Liver (tissue), 8 donors: ENCODE measurements at regions not wholly inside any gene's neighbourhood (a gene's known extent, or its start where the extent isn't known, plus 50 kb on each side); places are given as distances from the start of the nearest gene placed in this dataset.

ENCODE experiments used
- DNase-seq: peaks from one replicate; pipeline ENCODE4 v3.0.0-alpha.2; 2017; ENCODE audit warnings: low spot score
- H3K27ac ChIP-seq, 2 donors: one replicate each; pipeline ENCODE4 v1.7.0; 2013; ENCODE audit warnings: inconsistent platforms in 2 of 2, low read length in 2 of 2, control low read depth in 1 of 2, low read depth in 1 of 2, mild to moderate bottlenecking in 1 of 2
- H3K27me3 ChIP-seq, 4 donors: one replicate each; pipeline versions ENCODE4 v1.6.1 to v1.7.0; 2013; ENCODE audit warnings: low read length in 3 of 4, inconsistent platforms in 1 of 4, mild to moderate bottlenecking in 1 of 4, moderate library complexity in 1 of 4; ENCODE audit not compliant: control insufficient read depth in 4 of 4, insufficient read depth in 4 of 4
- H3K36me3 ChIP-seq, 4 donors: one replicate each; pipeline versions ENCODE4 v1.6.1 to v1.7.0; 2013; ENCODE audit warnings: low read length in 3 of 4, mild to moderate bottlenecking in 3 of 4, low read depth in 1 of 4, moderate library complexity in 1 of 4; ENCODE audit not compliant: control insufficient read depth in 4 of 4, insufficient read depth in 3 of 4
- H3K4me1 ChIP-seq, 4 donors: one replicate each; pipeline versions ENCODE4 v1.6.1 to v1.7.0; 2013; ENCODE audit warnings: low read length in 3 of 4, mild to moderate bottlenecking in 3 of 4, moderate library complexity in 1 of 4; ENCODE audit not compliant: control insufficient read depth in 4 of 4, insufficient read depth in 4 of 4
- H3K4me3 ChIP-seq, 3 donors: one replicate each; pipeline versions ENCODE4 v1.6.1 to v1.7.0; 2013; ENCODE audit warnings: low read length in 3 of 3, control low read depth in 1 of 3, low read depth in 1 of 3, mild to moderate bottlenecking in 1 of 3
- H3K9ac ChIP-seq, 2 donors: one replicate each; pipeline ENCODE4 v1.7.0; 2013; ENCODE audit warnings: low read length in 2 of 2, mild to moderate bottlenecking in 2 of 2, moderate library complexity in 2 of 2, control low read depth in 1 of 2, low read depth in 1 of 2
- H3K9me3 ChIP-seq, 4 donors: one replicate each; pipeline versions ENCODE4 v1.6.1 to v1.7.0; 2013; ENCODE audit warnings: low read length in 3 of 4; ENCODE audit not compliant: control insufficient read depth in 4 of 4
- EGR1 ChIP-seq, 2 donors: IDR thresholded peaks; 2 replicates each; pipeline ENCODE4 v1.6.1; 2016 to 2018; ENCODE audit warnings: antibody characterized with exemption in 2 of 2, low read depth in 2 of 2
- FOXA1 ChIP-seq: IDR thresholded peaks from 2 replicates; pipeline ENCODE4 v1.6.1; 2016; ENCODE audit warnings: antibody characterized with exemption
- FOXA2 ChIP-seq: IDR thresholded peaks from 2 replicates; pipeline ENCODE4 v1.6.1; 2016; ENCODE audit warnings: antibody characterized with exemption
- HNF4A ChIP-seq, 2 donors: conservative IDR thresholded peaks; 2 replicates each; pipeline ENCODE4 v1.6.1; 2016; ENCODE audit warnings: antibody characterized with exemption in 2 of 2, mild to moderate bottlenecking in 2 of 2
- HNF4G ChIP-seq: IDR thresholded peaks from 2 replicates; pipeline ENCODE4 v1.6.1; 2016; ENCODE audit warnings: antibody characterized with exemption
- NR2F2 ChIP-seq: IDR thresholded peaks from 2 replicates; pipeline ENCODE4 v1.6.1; 2016; ENCODE audit warnings: antibody characterized with exemption
- RAD21 ChIP-seq, 2 donors: IDR thresholded peaks; 2 replicates each; pipeline ENCODE4 v1.6.1; 2016; ENCODE audit warnings: antibody characterized with exemption in 2 of 2, mild to moderate bottlenecking in 2 of 2
- SP1 ChIP-seq: IDR thresholded peaks from 2 replicates; pipeline ENCODE4 v1.6.1; 2018; ENCODE audit warnings: antibody characterized with exemption, mild to moderate bottlenecking
- TAF1 ChIP-seq: conservative IDR thresholded peaks from 2 replicates; pipeline ENCODE4 v1.6.1; 2016; ENCODE audit warnings: antibody characterized with exemption, mild to moderate bottlenecking
- WGBS: extraction: QIAGEN DNeasy Blood & Tissue Kit; methylation state at CpG from one replicate; pipeline ENCODE4 v1.1.7; 2013; 5-methylcytosine and 5-hydroxymethylcytosine counted together
- TF ChIP-seq, protein P1 (sequence below): IDR thresholded peaks from 2 replicates; pipeline ENCODE4 v1.6.1; 2016; ENCODE audit warnings: antibody characterized with exemption
- TF ChIP-seq, protein P2 (sequence below): IDR thresholded peaks from 2 replicates; pipeline ENCODE4 v1.6.1; 2016; ENCODE audit warnings: antibody characterized with exemption, mild to moderate bottlenecking
- TF ChIP-seq, protein P3 (sequence below): fragments of 150-350 bp; IDR thresholded peaks from 2 replicates; pipeline ENCODE4 v1.5.1; 2017; ENCODE audit warnings: improper control_type of control experiment, low read depth, low read length; ENCODE audit not compliant: missing input control
- TF ChIP-seq, protein P4 (sequence below): IDR thresholded peaks from 2 replicates; pipeline ENCODE4 v1.6.1; 2016; ENCODE audit warnings: antibody characterized with exemption
- donor health status: healthy.
- donor health status: healthy.
- donor health status: healthy.
- donor health status: healthy.
- donor health status: healthy.

DNA sequence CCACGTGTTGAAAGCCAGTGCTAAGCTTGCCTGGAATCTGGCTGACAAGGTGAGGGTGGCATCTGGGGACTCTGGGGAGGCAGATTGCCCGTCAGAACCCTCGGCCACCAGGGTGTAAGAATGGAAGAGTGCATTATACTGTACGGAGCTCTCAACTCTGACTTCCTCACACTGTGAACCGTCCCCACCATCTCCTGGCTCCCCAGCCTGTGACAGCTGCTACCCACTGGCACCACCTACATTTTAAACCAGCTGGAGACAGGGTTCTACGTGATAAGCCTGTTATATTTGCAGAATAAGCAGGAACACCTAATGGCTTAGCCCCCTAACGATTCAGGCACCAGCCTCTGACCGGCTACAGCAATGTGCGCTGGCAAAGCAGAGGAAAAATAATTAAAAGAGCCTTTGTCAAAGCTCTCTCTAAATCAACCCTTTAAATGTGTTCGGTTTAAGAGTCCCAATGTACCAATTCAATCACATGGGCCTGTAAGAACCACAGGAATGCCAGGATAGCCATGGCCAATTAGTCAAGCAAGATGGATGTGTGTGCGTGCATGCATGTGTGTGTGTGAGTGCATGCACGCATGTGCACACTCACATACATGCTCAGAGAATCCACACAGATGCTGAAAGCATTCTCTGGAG is 89.1 kb upstream of the TAB2 start:
- Histone ChIP-seq H3K27me3 (no peaks in the 10 kb centered on the region), H3K9me3 (no peaks in the 10 kb centered on the region), H3K9ac (no peak overlapping the region), H3K27ac (no peak overlapping the region), H3K4me3 (no peak overlapping the region), H3K36me3 (no peaks in the 10 kb centered on the region), H3K4me1 (peaks cover 0 to 27% (median 22%) of the 10 kb centered on the region in 4 donors)
- 87% methylated on average over 12 of the region's 12 CpGs for WGBS
- no peak for DNase-seq
- TF ChIP-seq, protein P1, sequence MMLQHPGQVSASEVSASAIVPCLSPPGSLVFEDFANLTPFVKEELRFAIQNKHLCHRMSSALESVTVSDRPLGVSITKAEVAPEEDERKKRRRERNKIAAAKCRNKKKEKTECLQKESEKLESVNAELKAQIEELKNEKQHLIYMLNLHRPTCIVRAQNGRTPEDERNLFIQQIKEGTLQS: no peak
- TF ChIP-seq HNF4G (no peak), FOXA1 (no peak), SP1 (no peak), TAF1 (no peak), FOXA2 (no peak), EGR1 (IDR thresholded peaks at IDR 0.05; ENCODE audit: low read depth in 2 of 2) (no peak), HNF4A (conservative IDR thresholded peaks at IDR 0.05) (no peak), RAD21 (IDR thresholded peaks at IDR 0.05) (no peak), NR2F2 (no peak)
- TF ChIP-seq, protein P2, sequence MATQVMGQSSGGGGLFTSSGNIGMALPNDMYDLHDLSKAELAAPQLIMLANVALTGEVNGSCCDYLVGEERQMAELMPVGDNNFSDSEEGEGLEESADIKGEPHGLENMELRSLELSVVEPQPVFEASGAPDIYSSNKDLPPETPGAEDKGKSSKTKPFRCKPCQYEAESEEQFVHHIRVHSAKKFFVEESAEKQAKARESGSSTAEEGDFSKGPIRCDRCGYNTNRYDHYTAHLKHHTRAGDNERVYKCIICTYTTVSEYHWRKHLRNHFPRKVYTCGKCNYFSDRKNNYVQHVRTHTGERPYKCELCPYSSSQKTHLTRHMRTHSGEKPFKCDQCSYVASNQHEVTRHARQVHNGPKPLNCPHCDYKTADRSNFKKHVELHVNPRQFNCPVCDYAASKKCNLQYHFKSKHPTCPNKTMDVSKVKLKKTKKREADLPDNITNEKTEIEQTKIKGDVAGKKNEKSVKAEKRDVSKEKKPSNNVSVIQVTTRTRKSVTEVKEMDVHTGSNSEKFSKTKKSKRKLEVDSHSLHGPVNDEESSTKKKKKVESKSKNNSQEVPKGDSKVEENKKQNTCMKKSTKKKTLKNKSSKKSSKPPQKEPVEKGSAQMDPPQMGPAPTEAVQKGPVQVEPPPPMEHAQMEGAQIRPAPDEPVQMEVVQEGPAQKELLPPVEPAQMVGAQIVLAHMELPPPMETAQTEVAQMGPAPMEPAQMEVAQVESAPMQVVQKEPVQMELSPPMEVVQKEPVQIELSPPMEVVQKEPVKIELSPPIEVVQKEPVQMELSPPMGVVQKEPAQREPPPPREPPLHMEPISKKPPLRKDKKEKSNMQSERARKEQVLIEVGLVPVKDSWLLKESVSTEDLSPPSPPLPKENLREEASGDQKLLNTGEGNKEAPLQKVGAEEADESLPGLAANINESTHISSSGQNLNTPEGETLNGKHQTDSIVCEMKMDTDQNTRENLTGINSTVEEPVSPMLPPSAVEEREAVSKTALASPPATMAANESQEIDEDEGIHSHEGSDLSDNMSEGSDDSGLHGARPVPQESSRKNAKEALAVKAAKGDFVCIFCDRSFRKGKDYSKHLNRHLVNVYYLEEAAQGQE: no peak
- TF ChIP-seq, protein P3, sequence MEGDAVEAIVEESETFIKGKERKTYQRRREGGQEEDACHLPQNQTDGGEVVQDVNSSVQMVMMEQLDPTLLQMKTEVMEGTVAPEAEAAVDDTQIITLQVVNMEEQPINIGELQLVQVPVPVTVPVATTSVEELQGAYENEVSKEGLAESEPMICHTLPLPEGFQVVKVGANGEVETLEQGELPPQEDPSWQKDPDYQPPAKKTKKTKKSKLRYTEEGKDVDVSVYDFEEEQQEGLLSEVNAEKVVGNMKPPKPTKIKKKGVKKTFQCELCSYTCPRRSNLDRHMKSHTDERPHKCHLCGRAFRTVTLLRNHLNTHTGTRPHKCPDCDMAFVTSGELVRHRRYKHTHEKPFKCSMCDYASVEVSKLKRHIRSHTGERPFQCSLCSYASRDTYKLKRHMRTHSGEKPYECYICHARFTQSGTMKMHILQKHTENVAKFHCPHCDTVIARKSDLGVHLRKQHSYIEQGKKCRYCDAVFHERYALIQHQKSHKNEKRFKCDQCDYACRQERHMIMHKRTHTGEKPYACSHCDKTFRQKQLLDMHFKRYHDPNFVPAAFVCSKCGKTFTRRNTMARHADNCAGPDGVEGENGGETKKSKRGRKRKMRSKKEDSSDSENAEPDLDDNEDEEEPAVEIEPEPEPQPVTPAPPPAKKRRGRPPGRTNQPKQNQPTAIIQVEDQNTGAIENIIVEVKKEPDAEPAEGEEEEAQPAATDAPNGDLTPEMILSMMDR: no peak
- TF ChIP-seq, protein P4, sequence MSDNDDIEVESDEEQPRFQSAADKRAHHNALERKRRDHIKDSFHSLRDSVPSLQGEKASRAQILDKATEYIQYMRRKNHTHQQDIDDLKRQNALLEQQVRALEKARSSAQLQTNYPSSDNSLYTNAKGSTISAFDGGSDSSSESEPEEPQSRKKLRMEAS: no peak

DNA sequence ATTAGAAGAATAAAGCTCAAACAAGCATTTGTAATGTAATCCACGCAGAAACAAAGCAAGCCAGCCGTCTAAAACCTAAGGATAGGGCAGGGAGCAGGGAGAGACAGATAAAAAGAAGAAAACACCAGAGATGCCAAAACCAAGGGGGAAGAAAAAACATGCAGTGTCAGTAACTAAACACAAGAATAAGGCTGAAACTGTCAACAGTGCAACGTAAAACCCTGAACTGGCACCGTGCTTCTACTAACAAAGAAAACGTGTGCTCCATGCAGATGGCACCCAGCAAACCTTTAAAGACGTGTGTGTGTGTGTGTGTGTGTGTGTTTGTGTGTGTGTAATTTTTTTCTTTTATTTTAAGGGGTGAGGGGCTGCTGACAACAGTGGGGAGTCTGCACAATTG is 88.4 kb upstream of the TAB2 start:
- Histone ChIP-seq H3K9me3 (no peaks in the 10 kb centered on the region), H3K4me1 (peaks cover 0 to 21% (median 16%) of the 10 kb centered on the region in 4 donors), H3K27me3 (no peaks in the 10 kb centered on the region), H3K4me3 (no peak overlapping the region), H3K36me3 (no peaks in the 10 kb centered on the region), H3K27ac (no peak overlapping the region), H3K9ac (no peak overlapping the region)
- TF ChIP-seq, protein P4: no peak
- 89% methylated on average over 6 of the region's 6 CpGs for WGBS
- no peak for DNase-seq
